GM12878 (cell line): ENCODE measurements at regions not wholly inside any gene's neighbourhood (a gene's known extent, or its start where the extent isn't known, plus 50 kb on each side); places are given as distances from the start of the nearest gene placed in this dataset.

ENCODE experiments used
- ATAC-seq: fragments of 200-7000 bp; cut with Tn5 transposase; 3 replicates; pipeline ENCODE4 v1.9.1; 2020; ENCODE audit warnings: mild to moderate bottlenecking, moderate library complexity
- BruUV-seq: library from RNA; stranded (reverse); fragments of 400-500 nt; replicated peaks from 2 replicates; lab custom pipeline; 2021; lab: Mats Ljungman, UMichigan
- CTCF ChIA-PET: fragments of 300-600 bp; sonication (Branson Sonifier 250); formaldehyde crosslinking; extraction: SDS; loops from one replicate; lab custom pipeline; 2021; ENCODE audit warnings: inconsistent platforms; lab: Yijun Ruan, JAX
- POLR2A ChIA-PET: fragments of 350-600 bp; formaldehyde crosslinking; extraction: SDS; loops from one replicate; lab custom pipeline; 2021; ENCODE audit warnings: inconsistent platforms; lab: Charles Lee
- RAD21 ChIA-PET: fragments of 300-600 bp; sonication (Branson Sonifier 250); formaldehyde crosslinking; loops from one replicate; lab custom pipeline; 2023; ENCODE audit warnings: antibody characterized with exemption; ENCODE audit not compliant: unreplicated experiment; lab: Charles Lee
- SMC1A ChIA-PET: fragments of 300-600 bp; sonication (Branson Sonifier 250); formaldehyde crosslinking; loops from one replicate; lab custom pipeline; 2023; ENCODE audit not compliant: unreplicated experiment, uncharacterized antibody; lab: Charles Lee
- DNase-seq: peaks from one replicate; pipeline ENCODE4 v3.0.0-alpha.2; 2011; ENCODE audit warnings: low read depth, low spot score
- FAIRE-seq: peaks from 3 replicates; lab custom pipeline; 2011; peaks lifted over from hg19 to GRCh38; lab: Jason Lieb, UNC
- H2AFZ ChIP-seq: 2 replicates; pipeline ENCODE4 v1.6.0; 2011; ENCODE audit warnings: low read depth, low read length, control low read depth; ENCODE audit not compliant: control insufficient read depth
- H3K27ac ChIP-seq: 2 replicates; pipeline ENCODE4 v1.5.1; 2011; ENCODE audit warnings: control low read depth; ENCODE audit not compliant: control insufficient read depth, insufficient read depth
- H3K27me3 ChIP-seq, 2 experiments: replicated peaks in 1 of 2; 2 replicates each; pipeline versions ENCODE4 v1.6.0 to v1.6.1; 2011; ENCODE audit warnings: low read length in 1 of 2; ENCODE audit not compliant: control insufficient read depth in 2 of 2, insufficient read depth in 2 of 2
- H3K36me3 ChIP-seq, 2 experiments: 2 replicates each; pipeline ENCODE4 v1.5.1; 2011; ENCODE audit warnings: low read length in 1 of 2; ENCODE audit not compliant: control insufficient read depth in 2 of 2, insufficient read depth in 2 of 2
- H3K4me1 ChIP-seq: 2 replicates; pipeline ENCODE4 v1.6.1; 2011; ENCODE audit warnings: mild to moderate bottlenecking, low read length, moderate library complexity, mixed read lengths; ENCODE audit not compliant: control insufficient read depth, insufficient read depth
- H3K4me2 ChIP-seq: 2 replicates; pipeline ENCODE4 v1.6.0; 2011; ENCODE audit warnings: control low read depth; ENCODE audit not compliant: control insufficient read depth, insufficient read depth
- H3K4me3 ChIP-seq: fragments of 200-600 bp; sonication (generic); 2 replicates; pipeline ENCODE4 v1.5.1; 2016
- H3K79me2 ChIP-seq: 2 replicates; pipeline ENCODE4 v1.6.0; 2011; ENCODE audit warnings: low read length; ENCODE audit not compliant: control insufficient read depth, insufficient read depth
- H3K9ac ChIP-seq: 2 replicates; pipeline ENCODE4 v1.8.0; 2011; ENCODE audit warnings: low read length, control low read depth, mixed read lengths; ENCODE audit not compliant: control insufficient read depth, insufficient read depth
- H3K9me3 ChIP-seq: replicated peaks from 3 replicates; pipeline ENCODE4 v1.5.1; 2011; ENCODE audit warnings: mild to moderate bottlenecking, low read length; ENCODE audit not compliant: control insufficient read depth, insufficient read depth
- H4K20me1 ChIP-seq: 2 replicates; pipeline ENCODE4 v1.6.0; 2011; ENCODE audit not compliant: control insufficient read depth, insufficient read depth
- CHD1 ChIP-seq: IDR thresholded peaks from 2 replicates; pipeline ENCODE4 v1.6.1; 2012; ENCODE audit warnings: low read depth, low read length, improper control_type of control experiment
- CREM ChIP-seq: IDR thresholded peaks from 2 replicates; pipeline ENCODE4 v1.6.1; 2014; ENCODE audit warnings: antibody characterized with exemption, low read depth
- LARP7 ChIP-seq: fragments of 450-650 bp; IDR thresholded peaks from 2 replicates; pipeline ENCODE4 v1.6.1; 2017; ENCODE audit warnings: mild to moderate bottlenecking
- NFXL1 ChIP-seq: fragments of 450-650 bp; IDR thresholded peaks from 2 replicates; pipeline ENCODE4 v1.6.1; 2017; ENCODE audit warnings: antibody characterized with exemption, mild to moderate bottlenecking, borderline replicate concordance
- POLR2A ChIP-seq: IDR thresholded peaks from 2 replicates; pipeline ENCODE4 v1.6.1; 2011; ENCODE audit warnings: low read depth, mild to moderate bottlenecking, low read length
- SIN3A ChIP-seq: IDR thresholded peaks from 2 replicates; pipeline ENCODE4 v1.6.1; 2012; ENCODE audit warnings: low read depth, low read length, improper control_type of control experiment
- TCF7 ChIP-seq: IDR thresholded peaks from 2 replicates; pipeline ENCODE4 v1.6.1; 2014; ENCODE audit warnings: antibody characterized with exemption, borderline replicate concordance
- ZBED1 ChIP-seq: IDR thresholded peaks from 2 replicates; pipeline ENCODE4 v1.6.1; 2016; ENCODE audit warnings: borderline replicate concordance
- ZNF622 ChIP-seq: fragments of 450-650 bp; IDR thresholded peaks from 2 replicates; pipeline ENCODE4 v1.6.1; 2017; ENCODE audit warnings: mild to moderate bottlenecking, inconsistent platforms
- WGBS: methylation state at CpG from one replicate; pipeline ENCODE4 v1.1.6; 2016; ENCODE audit warnings: low lambda C conversion rate; ENCODE audit not compliant: insufficient replicate concordance, insufficient coverage; ENCODE audit errors: missing lambda C conversion rate; 5-methylcytosine and 5-hydroxymethylcytosine counted together
- in situ Hi-C: fragments of 300-500 bp; cut with MboI; formaldehyde crosslinking; loops from 9 replicates; pipeline ENCODE4 v1.14.3; 2018; ENCODE audit warnings: mixed read lengths
- intact Hi-C: fragments of 100-400 bp; cut with micrococcal nuclease; formaldehyde crosslinking; loops from one replicate; pipeline ENCODE4 v1.14.2; 2022; ENCODE audit not compliant: unreplicated experiment
- TF ChIP-seq, protein P1 (sequence below): fragments of 450-650 bp; formaldehyde crosslinking; IDR thresholded peaks from 2 replicates; pipeline ENCODE4 v1.5.0; 2022; ENCODE audit warnings: mild to moderate bottlenecking, missing genetic modification characterization
- TF ChIP-seq, protein P2 (sequence below), 3 experiments: IDR thresholded peaks in 2 of 3; conservative IDR thresholded peaks in 1 of 3; 2 replicates each; pipeline ENCODE4 v1.5.1; 2011; ENCODE audit warnings: low read depth in 3 of 3, low read length in 3 of 3, mild to moderate bottlenecking in 3 of 3, control low read depth in 2 of 3, moderate library complexity in 2 of 3, inconsistent platforms in 1 of 3, mixed read lengths in 1 of 3; ENCODE audit not compliant: control insufficient read depth in 2 of 3, insufficient read depth in 1 of 3; ENCODE audit errors: extremely low read depth in 1 of 3
- TF ChIP-seq, protein P3 (sequence below): IDR thresholded peaks from 2 replicates; pipeline ENCODE4 v1.6.1; 2012; ENCODE audit warnings: low read depth, low read length, improper control_type of control experiment

DNA sequence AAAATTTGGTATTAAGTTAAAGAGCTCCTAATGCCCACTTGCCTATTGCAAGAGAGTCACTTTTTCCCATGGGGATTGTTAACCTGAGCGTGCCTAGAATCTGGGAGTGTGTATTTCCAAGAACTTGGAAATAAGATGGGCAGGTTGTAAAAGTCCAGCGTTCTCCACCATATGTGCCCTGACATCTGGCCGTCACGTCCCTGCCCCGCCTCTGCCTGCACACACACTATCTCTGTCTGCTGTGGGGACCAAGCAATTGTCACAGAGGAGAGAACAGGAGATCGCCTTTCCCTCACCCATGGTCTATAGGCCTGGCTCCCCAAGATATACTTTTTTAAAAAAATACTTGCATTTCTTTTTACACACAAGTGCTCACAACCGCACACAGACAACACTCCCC lies 396.5 kb upstream of the PFKP start:
- 24% methylated on average over 7 of the region's 7 CpGs for WGBS
- Histone ChIP-seq H3K27me3 (no peaks in the 10 kb centered on the region), H3K36me3 (no peaks in the 10 kb centered on the region), H4K20me1 (no peaks in the 10 kb centered on the region), H3K4me3 (no peak overlapping the region), H3K4me1 (no peaks in the 10 kb centered on the region), H3K27ac (no peak overlapping the region), H3K9me3 (no peaks in the 10 kb centered on the region), H3K79me2 (no peaks in the 10 kb centered on the region), H2AFZ (no peak overlapping the region), H3K4me2 (no peak overlapping the region)
- ChIA-PET POLR2A (no interaction called here), RAD21 (no interaction called here), SMC1A (no interaction called here), CTCF (no interaction called here)
- DNase-seq (no peak), FAIRE-seq (no peak), ATAC-seq (no peak)
- in situ Hi-C loops (no loop called here), intact Hi-C loops (no loop called here)
- BruUV-seq = no TSS peak
- TF ChIP-seq, protein P1, sequence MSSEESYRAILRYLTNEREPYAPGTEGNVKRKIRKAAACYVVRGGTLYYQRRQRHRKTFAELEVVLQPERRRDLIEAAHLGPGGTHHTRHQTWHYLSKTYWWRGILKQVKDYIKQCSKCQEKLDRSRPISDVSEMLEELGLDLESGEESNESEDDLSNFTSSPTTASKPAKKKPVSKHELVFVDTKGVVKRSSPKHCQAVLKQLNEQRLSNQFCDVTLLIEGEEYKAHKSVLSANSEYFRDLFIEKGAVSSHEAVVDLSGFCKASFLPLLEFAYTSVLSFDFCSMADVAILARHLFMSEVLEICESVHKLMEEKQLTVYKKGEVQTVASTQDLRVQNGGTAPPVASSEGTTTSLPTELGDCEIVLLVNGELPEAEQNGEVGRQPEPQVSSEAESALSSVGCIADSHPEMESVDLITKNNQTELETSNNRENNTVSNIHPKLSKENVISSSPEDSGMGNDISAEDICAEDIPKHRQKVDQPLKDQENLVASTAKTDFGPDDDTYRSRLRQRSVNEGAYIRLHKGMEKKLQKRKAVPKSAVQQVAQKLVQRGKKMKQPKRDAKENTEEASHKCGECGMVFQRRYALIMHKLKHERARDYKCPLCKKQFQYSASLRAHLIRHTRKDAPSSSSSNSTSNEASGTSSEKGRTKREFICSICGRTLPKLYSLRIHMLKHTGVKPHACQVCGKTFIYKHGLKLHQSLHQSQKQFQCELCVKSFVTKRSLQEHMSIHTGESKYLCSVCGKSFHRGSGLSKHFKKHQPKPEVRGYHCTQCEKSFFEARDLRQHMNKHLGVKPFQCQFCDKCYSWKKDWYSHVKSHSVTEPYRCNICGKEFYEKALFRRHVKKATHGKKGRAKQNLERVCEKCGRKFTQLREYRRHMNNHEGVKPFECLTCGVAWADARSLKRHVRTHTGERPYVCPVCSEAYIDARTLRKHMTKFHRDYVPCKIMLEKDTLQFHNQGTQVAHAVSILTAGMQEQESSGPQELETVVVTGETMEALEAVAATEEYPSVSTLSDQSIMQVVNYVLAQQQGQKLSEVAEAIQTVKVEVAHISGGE (CRISPR knock-in tag) = no peak
- TF ChIP-seq ZNF622 (no peak), CHD1 (no peak), LARP7 (no peak), POLR2A (no peak), TCF7 (no peak), CREM (no peak), ZBED1 (no peak), SIN3A (no peak), NFXL1 (no peak)
- TF ChIP-seq, protein P2, sequence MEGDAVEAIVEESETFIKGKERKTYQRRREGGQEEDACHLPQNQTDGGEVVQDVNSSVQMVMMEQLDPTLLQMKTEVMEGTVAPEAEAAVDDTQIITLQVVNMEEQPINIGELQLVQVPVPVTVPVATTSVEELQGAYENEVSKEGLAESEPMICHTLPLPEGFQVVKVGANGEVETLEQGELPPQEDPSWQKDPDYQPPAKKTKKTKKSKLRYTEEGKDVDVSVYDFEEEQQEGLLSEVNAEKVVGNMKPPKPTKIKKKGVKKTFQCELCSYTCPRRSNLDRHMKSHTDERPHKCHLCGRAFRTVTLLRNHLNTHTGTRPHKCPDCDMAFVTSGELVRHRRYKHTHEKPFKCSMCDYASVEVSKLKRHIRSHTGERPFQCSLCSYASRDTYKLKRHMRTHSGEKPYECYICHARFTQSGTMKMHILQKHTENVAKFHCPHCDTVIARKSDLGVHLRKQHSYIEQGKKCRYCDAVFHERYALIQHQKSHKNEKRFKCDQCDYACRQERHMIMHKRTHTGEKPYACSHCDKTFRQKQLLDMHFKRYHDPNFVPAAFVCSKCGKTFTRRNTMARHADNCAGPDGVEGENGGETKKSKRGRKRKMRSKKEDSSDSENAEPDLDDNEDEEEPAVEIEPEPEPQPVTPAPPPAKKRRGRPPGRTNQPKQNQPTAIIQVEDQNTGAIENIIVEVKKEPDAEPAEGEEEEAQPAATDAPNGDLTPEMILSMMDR (IDR thresholded peaks at IDR 0.05 in 2 of 3, conservative IDR thresholded peaks at IDR 0.05 in 1 of 3; ENCODE audit: control insufficient read depth in 2 of 3, extremely low read depth in 1 of 3, insufficient read depth in 1 of 3, low read depth in 3 of 3, low read length in 3 of 3) = no peak
- TF ChIP-seq, protein P3, sequence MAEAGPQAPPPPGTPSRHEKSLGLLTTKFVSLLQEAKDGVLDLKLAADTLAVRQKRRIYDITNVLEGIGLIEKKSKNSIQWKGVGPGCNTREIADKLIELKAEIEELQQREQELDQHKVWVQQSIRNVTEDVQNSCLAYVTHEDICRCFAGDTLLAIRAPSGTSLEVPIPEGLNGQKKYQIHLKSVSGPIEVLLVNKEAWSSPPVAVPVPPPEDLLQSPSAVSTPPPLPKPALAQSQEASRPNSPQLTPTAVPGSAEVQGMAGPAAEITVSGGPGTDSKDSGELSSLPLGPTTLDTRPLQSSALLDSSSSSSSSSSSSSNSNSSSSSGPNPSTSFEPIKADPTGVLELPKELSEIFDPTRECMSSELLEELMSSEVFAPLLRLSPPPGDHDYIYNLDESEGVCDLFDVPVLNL = no peak
- TF ChIP-seq, all 136 proteins: peak for 0
- no peak overlapping the region for H3K9ac ChIP-seq
